Ectodermal cell (in vitro differentiated cells): ENCODE measurements at regions not wholly inside any gene's neighbourhood (a gene's known extent, or its start where the extent isn't known, plus 50 kb on each side); places are given as distances from the start of the nearest gene placed in this dataset.
"Not testable (repeated sequence)": the region's sequence is repeated elsewhere in the genome, so short reads cannot be mapped to it uniquely, and the experiment has no call there.

Experiments used
- H3K27ac ChIP-seq: 2 replicates; pipeline ENCODE4 v1.7.0; 2013; ENCODE audit warnings: mild to moderate bottlenecking, low read depth, low read length; ENCODE audit not compliant: insufficient read depth, poor library complexity, severe bottlenecking
- H3K27me3 ChIP-seq: 2 replicates; pipeline ENCODE4 v1.7.0; 2013; ENCODE audit warnings: mild to moderate bottlenecking, low read length; ENCODE audit not compliant: insufficient read depth, control insufficient read depth, poor library complexity, severe bottlenecking
- H3K36me3 ChIP-seq: one replicate; pipeline ENCODE4 v1.7.0; 2013; ENCODE audit warnings: low read length; ENCODE audit not compliant: control insufficient read depth, insufficient read depth
- H3K4me1 ChIP-seq: one replicate; pipeline ENCODE4 v1.7.0; 2013; ENCODE audit warnings: low read length; ENCODE audit not compliant: control insufficient read depth, insufficient read depth
- H3K4me3 ChIP-seq: 2 replicates; pipeline ENCODE4 v1.7.0; 2013; ENCODE audit warnings: low read depth, low read length, control low read depth; ENCODE audit not compliant: insufficient read depth
- H3K9me3 ChIP-seq: 2 replicates; pipeline ENCODE4 v1.7.0; 2013; ENCODE audit warnings: mild to moderate bottlenecking, low read length, moderate library complexity; ENCODE audit not compliant: control insufficient read depth
- WGBS, 2 experiments: methylation state at CpG; one replicate each; pipeline ENCODE4 v1.1.7; 2013; ENCODE audit warnings: missing lambda C conversion rate in 2 of 2; 5-methylcytosine and 5-hydroxymethylcytosine counted together

DNA sequence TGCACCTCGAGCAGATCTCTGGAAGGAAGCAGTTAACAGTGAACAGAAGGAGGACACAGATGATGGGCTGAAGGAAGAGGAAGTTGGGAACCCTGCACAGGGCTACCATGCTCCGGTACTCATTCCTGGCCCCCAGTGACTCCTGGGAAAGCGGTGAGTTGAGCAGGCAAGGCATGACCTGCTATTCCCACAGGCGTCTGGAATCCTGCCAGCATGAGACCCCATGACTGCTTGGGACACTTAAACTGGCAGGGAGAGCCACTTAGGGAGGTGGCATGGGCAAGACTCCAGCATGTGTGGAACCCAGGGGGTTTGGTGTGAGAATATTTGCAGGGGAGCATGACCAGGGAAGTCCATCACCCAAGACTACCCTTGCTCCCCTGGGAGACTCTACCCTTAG lies 1056.4 kb upstream of the POU3F4 start:
- Histone ChIP-seq H3K4me3 (no peak overlapping the region), H3K9me3 (no peaks in the 10 kb centered on the region), H3K27ac (no peak overlapping the region), H3K36me3 (no peaks in the 10 kb centered on the region), H3K27me3 (no peaks in the 10 kb centered on the region), H3K4me1 (no peaks in the 10 kb centered on the region)
- 89 to 96% methylated on average over 4 of the region's 4 CpGs for WGBS, 2 experiments

DNA sequence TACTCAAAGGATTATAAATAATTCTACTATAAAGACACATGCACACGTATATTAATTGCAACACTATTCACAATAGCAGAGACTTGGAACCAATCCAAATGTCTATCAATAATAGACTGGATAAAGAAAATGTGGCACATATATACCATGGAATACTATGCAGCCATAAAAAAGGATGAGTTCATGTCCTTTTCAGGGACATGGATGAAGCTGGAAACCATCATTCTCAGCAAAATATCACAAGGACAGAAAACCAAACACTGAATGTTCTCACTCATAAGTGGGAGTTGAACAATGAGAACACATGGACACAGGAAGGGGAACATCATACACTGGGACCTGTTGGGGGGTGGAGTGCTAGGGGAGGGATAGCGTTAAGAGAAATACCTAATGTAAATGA lies 1052.2 kb upstream of the POU3F4 start:
- H3K4me1 ChIP-seq, H3K36me3 ChIP-seq, H3K4me3 ChIP-seq, H3K27me3 ChIP-seq, H3K9me3 ChIP-seq, H3K27ac ChIP-seq: not testable (repeated sequence)
- 89 to 91% methylated on average over 1 of the region's 2 CpGs for WGBS, 2 experiments

DNA sequence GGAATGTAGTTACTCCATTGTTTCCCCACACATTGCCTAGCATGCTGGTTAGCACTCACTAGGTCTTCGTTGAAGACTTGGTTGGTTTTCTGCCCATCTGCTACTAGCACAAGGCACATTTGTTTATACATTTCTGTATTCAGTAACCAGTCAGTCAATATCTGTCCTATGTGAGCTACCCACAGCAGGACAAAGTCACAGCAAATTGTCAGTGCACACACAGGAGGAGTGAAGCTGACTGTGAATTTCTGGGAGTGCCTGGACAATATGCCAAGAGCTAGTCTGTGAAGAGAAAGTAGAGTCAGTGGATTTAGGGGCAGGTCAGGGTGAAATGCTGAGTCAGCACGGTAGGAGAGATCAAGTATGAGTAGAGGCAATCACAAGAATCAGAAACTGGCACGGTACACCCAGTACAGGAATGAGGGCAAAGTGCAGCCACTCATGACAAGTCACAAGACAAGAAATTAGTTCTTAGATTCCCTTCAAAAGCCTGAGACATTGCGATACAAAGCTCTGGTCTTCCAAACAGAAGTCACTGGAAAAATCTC lies 1049.8 kb upstream of the POU3F4 start:
- Histone ChIP-seq H3K9me3 (no peaks in the 10 kb centered on the region), H3K27ac (no peak overlapping the region), H3K36me3 (no peaks in the 10 kb centered on the region), H3K27me3 (no peaks in the 10 kb centered on the region), H3K4me3 (no peak overlapping the region), H3K4me1 (no peaks in the 10 kb centered on the region)
- 86 to 95% methylated on average over 1 to 4 of the region's 4 CpGs for WGBS, 2 experiments

GRCh38 chrX:82466994-82467393 lies 1041.1 kb upstream of the POU3F4 start:
- Histone ChIP-seq H3K36me3 (no peaks in the 10 kb centered on the region), H3K4me3 (no peak overlapping the region), H3K4me1 (no peaks in the 10 kb centered on the region), H3K27ac (no peak overlapping the region), H3K9me3 (no peaks in the 10 kb centered on the region), H3K27me3 (no peaks in the 10 kb centered on the region)
- WGBS, 2 experiments, result 100% methylated on average over 1 of the region's 2 CpGs; no CpG with 5 or more reads in 1 of the 2 experiments
